ENCODE measurements at regions not wholly inside any gene's neighbourhood (a gene's known extent, or its start where the extent isn't known, plus 50 kb on each side); places are given as distances from the start of the nearest gene placed in this dataset.

DNA sequence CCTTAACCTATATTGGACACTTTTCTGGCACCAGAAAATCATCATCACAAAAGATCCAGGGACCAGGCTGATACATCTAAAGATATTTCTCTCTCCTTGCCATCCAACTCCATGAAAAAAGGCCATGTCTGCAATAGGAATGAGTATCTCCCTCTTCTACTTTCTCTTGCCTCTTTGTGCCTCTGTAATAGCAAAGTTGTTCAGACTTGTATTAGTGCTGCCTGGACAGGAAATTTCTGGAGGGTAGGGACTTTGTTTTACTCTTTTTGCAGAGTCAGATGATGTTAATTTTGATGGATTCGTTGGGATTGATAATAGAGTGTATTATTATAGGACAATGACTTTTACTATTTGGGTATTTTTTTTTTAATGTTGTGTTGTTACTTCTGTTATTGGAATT lies 376.3 kb downstream of the INHBA start:
- no peak for DNase-seq (ENCODE audit: extremely low read depth, low read depth)
- TF ChIP-seq, protein P1, sequence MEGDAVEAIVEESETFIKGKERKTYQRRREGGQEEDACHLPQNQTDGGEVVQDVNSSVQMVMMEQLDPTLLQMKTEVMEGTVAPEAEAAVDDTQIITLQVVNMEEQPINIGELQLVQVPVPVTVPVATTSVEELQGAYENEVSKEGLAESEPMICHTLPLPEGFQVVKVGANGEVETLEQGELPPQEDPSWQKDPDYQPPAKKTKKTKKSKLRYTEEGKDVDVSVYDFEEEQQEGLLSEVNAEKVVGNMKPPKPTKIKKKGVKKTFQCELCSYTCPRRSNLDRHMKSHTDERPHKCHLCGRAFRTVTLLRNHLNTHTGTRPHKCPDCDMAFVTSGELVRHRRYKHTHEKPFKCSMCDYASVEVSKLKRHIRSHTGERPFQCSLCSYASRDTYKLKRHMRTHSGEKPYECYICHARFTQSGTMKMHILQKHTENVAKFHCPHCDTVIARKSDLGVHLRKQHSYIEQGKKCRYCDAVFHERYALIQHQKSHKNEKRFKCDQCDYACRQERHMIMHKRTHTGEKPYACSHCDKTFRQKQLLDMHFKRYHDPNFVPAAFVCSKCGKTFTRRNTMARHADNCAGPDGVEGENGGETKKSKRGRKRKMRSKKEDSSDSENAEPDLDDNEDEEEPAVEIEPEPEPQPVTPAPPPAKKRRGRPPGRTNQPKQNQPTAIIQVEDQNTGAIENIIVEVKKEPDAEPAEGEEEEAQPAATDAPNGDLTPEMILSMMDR (IDR thresholded peaks at IDR 0.05; ENCODE audit: low read depth, low read length): no peak

DNA sequence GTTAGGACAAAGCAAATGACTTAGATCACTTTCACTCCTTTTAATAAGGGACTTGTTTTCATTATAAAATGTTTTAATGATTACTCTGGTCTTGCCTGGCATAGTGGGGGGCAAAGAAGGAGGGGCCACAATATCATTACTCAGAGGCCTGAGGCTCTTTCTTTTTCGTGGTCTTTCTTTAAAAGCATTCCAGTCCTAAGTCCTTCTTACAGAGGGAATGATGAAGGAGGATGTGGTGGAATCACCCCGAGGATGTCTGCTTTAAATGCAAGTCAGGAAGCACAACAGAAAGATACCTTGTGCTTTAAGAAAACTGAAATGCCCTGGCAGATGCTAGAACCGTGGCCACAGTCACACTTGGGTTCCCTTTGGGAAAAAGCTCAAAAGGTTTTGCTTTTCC lies 379.1 kb downstream of the INHBA start:
- no peak for DNase-seq (ENCODE audit: extremely low read depth, low read depth)
- TF ChIP-seq, protein P1 (IDR thresholded peaks at IDR 0.05; ENCODE audit: low read depth, low read length): no peak

DNA sequence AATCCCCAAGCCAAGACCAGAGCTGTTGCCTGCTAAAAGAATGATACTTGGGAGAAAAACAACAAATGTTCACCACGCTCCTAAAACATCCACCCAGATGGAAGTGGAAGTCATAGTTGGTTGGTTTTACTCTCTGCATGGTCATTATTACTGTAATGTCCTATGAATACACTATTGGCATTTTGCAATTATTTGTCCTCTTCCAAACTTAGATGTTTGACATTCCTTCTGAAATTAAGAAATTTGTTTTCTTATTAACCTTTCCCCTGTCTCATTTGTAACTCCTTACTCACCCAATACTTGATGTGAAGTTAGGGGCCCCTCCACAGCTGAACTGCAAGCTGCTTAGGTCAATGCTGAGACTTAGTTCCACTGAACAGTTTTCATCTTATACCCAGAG lies 383.3 kb downstream of the INHBA start:
- no peak for DNase-seq (ENCODE audit: extremely low read depth, low read depth)

DNA sequence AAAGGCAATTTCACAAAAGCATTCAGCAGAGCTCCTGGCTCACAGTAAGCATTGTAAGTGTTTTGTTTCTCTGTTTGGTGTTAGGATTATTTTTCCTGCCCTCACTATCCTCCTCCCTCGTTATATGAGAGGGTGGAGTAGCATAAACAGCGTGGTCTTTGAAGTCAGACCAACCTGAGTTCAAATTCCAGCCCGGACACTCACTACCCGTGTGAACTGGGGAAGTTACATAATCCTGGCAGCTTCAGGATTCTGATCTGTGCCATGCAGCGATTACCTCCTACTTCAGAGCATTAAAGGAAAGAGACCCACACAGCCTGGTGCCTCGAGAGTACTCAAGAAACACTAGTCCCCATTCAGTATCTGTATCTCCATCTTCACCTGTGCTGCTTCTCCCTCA lies 386.5 kb downstream of the INHBA start:
- TF ChIP-seq, protein P1 (IDR thresholded peaks at IDR 0.05; ENCODE audit: low read depth, low read length): no peak
- no peak for DNase-seq (ENCODE audit: extremely low read depth, low read depth)

More for the DNA sequence above, 383.3 kb downstream of the INHBA start:
- TF ChIP-seq, protein P1 (IDR thresholded peaks at IDR 0.05; ENCODE audit: low read depth, low read length): no peak

DNA sequence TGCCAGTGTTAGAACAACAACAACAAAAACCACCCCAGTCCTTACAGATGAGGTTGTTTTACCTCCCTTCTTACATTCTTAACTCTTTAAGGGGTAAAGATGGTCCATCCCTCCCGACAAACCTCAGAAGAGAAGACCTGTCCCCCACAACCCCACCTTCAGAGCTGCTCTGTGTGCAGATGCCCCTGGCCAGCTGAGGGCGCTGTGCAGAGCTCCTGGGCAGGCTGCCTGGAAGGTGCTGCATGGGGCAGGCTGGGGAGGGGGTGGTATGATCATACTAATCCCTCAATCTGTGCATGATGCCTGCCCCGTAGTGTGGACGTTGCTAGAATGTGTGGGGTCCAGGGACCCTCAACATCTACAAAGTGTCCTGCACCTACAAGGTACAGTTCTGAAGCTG lies 387.1 kb downstream of the INHBA start:
- no peak for DNase-seq (ENCODE audit: extremely low read depth, low read depth)
- TF ChIP-seq, protein P1 (IDR thresholded peaks at IDR 0.05; ENCODE audit: low read depth, low read length): peak; percentile 20

DNA sequence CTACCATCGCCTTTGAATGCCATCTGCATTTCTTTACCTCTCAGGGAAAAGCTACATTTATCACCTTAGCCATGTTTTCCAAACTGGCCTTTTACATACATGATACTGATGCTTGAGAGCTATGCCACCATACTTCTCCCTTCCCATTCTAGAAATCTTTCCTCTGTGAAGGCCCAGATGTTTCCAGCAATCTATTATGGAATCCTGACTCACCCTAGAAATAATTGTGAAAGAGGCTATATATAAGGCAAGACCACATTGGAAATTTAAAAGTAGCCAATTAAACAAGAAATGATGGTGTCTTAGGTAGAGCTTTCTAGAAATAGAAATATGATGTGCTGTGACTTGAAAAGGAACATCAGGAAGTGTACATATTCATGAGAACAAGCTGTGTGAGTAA lies 389.7 kb downstream of the INHBA start:
- TF ChIP-seq, protein P1 (IDR thresholded peaks at IDR 0.05; ENCODE audit: low read depth, low read length): no peak
- DNase-seq (ENCODE audit: extremely low read depth, low read depth): no peak

DNA sequence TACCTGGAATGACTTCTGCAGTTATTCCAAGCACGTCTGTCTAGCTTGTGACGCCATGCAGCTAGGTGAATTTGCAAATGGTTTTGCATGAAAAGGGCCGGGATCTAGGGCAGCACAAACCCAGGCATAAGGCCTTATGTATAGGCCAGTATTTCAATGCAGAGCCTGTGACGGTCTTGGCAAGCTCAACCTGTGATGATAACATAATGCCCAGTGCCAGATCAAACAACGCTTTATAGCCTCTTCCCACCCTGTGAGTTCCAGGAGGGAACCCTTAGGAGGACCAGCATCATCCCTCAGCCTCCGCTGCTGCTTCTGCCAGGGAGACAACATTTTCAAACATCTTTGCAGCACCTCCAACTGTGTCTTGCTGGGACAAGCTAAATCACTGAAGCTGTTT lies 390.7 kb downstream of the INHBA start:
- TF ChIP-seq, protein P1 (IDR thresholded peaks at IDR 0.05; ENCODE audit: low read depth, low read length): no peak
- no peak for DNase-seq (ENCODE audit: extremely low read depth, low read depth)
